Tibial nerve (tissue), 4 donors: ENCODE measurements at regions not wholly inside any gene's neighbourhood (a gene's known extent, or its start where the extent isn't known, plus 50 kb on each side); places are given as distances from the start of the nearest gene placed in this dataset.

Experiments used
- DNase-seq, 2 donors: peaks; one replicate each; pipeline ENCODE4 v3.0.0-alpha.2; 2019; ENCODE audit warnings: low spot score in 2 of 2
- H3K27ac ChIP-seq, 4 donors: fragments of 200-600 bp; sonication (generic) in 3 of 4; one replicate each; pipeline ENCODE4 v1.5.1; 2017 to 2019; ENCODE audit warnings: mild to moderate bottlenecking in 1 of 4
- H3K27me3 ChIP-seq, 2 donors: fragments of 200-600 bp; sonication (generic) in 1 of 2; one replicate each; pipeline versions ENCODE4 v1.5.1 to v1.6.0; 2017 to 2019
- H3K36me3 ChIP-seq, 3 donors: fragments of 200-600 bp; sonication (generic); one replicate each; pipeline ENCODE4 v1.5.1; 2018 to 2019
- H3K4me1 ChIP-seq, 4 donors: fragments of 200-600 bp; sonication (generic) in 3 of 4; one replicate each; pipeline ENCODE4 v1.5.1; 2017 to 2019
- H3K4me3 ChIP-seq, 4 donors: fragments of 200-600 bp; sonication (generic) in 3 of 4; one replicate each; pipeline ENCODE4 v1.5.1; 2017 to 2019; ENCODE audit warnings: mild to moderate bottlenecking in 1 of 4, moderate library complexity in 1 of 4
- H3K9me3 ChIP-seq, 4 donors: fragments of 200-600 bp; sonication (generic) in 3 of 4; one replicate each; pipeline ENCODE4 v1.5.1; 2017 to 2019
- CTCF ChIP-seq, 5 experiments: fragments of 200-600 bp in 3 of 5; fragments of 450-650 bp in 2 of 5; sonication (generic) in 3 of 5; IDR thresholded peaks; one replicate each; pipeline ENCODE4 v1.5.1; 2016 to 2019; ENCODE audit warnings: antibody characterized with exemption in 5 of 5, mild to moderate bottlenecking in 3 of 5, moderate library complexity in 2 of 5
- EP300 ChIP-seq, 2 donors: sonication (generic); formaldehyde crosslinking; IDR thresholded peaks; one replicate each; pipeline ENCODE4 v1.6.1; 2017; ENCODE audit warnings: antibody characterized with exemption in 2 of 2, mild to moderate bottlenecking in 1 of 2
- POLR2A ChIP-seq, 2 donors: fragments of 450-650 bp; IDR thresholded peaks; one replicate each; pipeline ENCODE4 v1.6.1; 2017; ENCODE audit warnings: antibody characterized with exemption in 2 of 2, mild to moderate bottlenecking in 2 of 2, moderate library complexity in 2 of 2
- WGBS, 2 donors: methylation state at CpG; one replicate each; pipeline ENCODE4 v1.1.5; 2018; 5-methylcytosine and 5-hydroxymethylcytosine counted together

- no peaks in the 10 kb centered on the region for H3K4me1 ChIP-seq
- H3K27ac ChIP-seq: no peak overlapping the region
- WGBS, 2 donors: 93 to 97% methylated on average over 1 of the region's 1 CpG
- no peaks in the 10 kb centered on the region for H3K36me3 ChIP-seq
- no peak for DNase-seq
- no peak overlapping the region for H3K4me3 ChIP-seq
- no peaks in the 10 kb centered on the region for H3K27me3 ChIP-seq
- H3K9me3 ChIP-seq: no peaks in the 10 kb centered on the region
- no peak for TF ChIP-seq POLR2A (IDR thresholded peaks at IDR 0.05)
- no peak for TF ChIP-seq CTCF (IDR thresholded peaks at IDR 0.05)
- no peak for TF ChIP-seq EP300 (IDR thresholded peaks at IDR 0.05)
Measured at GRCh38 chr7:85469446-85470010, 282.7 kb upstream of the SEMA3D start.

GRCh38 chr7:85464042-85464651 is 277.3 kb upstream of the SEMA3D start:
- no peak for DNase-seq
- 93 to 97% methylated on average over 1 of the region's 1 CpG for WGBS, 2 donors
- Histone ChIP-seq H3K27ac (no peak overlapping the region), H3K9me3 (no peaks in the 10 kb centered on the region), H3K4me3 (no peak overlapping the region), H3K4me1 (peaks cover 0 to 4% (median 0%) of the 10 kb centered on the region in 4 donors), H3K27me3 (no peaks in the 10 kb centered on the region), H3K36me3 (no peaks in the 10 kb centered on the region)
- TF ChIP-seq CTCF (IDR thresholded peaks at IDR 0.05) (peak in 2 of 5 experiments; percentile 21 to 22), POLR2A (IDR thresholded peaks at IDR 0.05) (no peak), EP300 (IDR thresholded peaks at IDR 0.05) (no peak)

DNA sequence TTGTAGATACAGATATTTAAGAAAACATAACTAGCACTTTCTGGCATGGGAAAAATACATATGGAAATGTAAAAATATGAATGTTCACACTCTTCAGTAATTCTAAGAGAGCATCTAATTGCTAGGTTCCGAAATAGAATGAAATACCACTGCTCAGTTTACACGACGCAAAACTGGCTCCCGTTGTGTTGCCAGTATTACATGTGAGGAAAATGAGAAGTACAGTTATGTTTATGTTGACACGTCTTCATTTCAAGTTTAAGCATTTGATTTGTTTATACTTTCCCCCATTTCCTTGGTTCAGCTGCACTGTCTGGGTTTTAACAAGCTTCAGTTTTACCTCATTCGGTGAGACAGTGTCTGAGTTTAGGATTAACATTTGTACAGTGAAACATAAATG is 275.8 kb upstream of the SEMA3D start:
- TF ChIP-seq CTCF (IDR thresholded peaks at IDR 0.05) (no peak), EP300 (IDR thresholded peaks at IDR 0.05) (no peak), POLR2A (IDR thresholded peaks at IDR 0.05) (no peak)
- H3K4me3 ChIP-seq: no peak overlapping the region
- no peak overlapping the region for H3K27ac ChIP-seq
- 53 to 55% methylated on average over 6 of the region's 6 CpGs for WGBS, 2 donors
- DNase-seq: no peak
- H3K9me3 ChIP-seq: no peaks in the 10 kb centered on the region
- H3K27me3 ChIP-seq: no peaks in the 10 kb centered on the region
- no peaks in the 10 kb centered on the region for H3K36me3 ChIP-seq
- peaks cover 0 to 4% (median 0%) of the 10 kb centered on the region in 4 donors for H3K4me1 ChIP-seq

DNA sequence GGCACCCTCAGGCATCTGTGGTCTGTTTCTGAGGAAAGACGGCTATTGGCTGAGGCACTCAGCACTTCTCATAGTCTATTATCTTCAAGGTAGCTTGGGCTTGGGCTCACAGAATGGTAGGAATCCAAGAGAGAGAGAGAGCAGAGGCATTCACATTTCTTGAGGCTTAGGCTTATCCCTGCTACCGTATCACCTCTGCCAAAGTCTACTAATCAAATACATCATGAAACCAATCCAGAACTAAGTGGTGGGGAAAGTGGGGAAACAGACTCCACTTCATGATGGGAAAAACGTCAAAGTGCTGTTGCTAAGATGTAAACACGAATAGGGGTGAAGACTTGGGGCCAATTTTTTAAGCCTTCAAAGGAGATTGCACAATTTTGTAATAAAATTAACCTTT is 271.1 kb upstream of the SEMA3D start:
- Histone ChIP-seq H3K9me3 (no peaks in the 10 kb centered on the region), H3K36me3 (no peaks in the 10 kb centered on the region), H3K27me3 (no peaks in the 10 kb centered on the region), H3K27ac (no peak overlapping the region), H3K4me1 (peaks cover 0 to 4% (median 0%) of the 10 kb centered on the region in 4 donors), H3K4me3 (no peak overlapping the region)
- WGBS, 2 donors: 69% methylated on average over 4 of the region's 4 CpGs
- DNase-seq: no peak
- TF ChIP-seq CTCF (IDR thresholded peaks at IDR 0.05) (no peak), EP300 (IDR thresholded peaks at IDR 0.05) (no peak), POLR2A (IDR thresholded peaks at IDR 0.05) (no peak)

GRCh38 chr7:85456254-85456653 is 269.4 kb upstream of the SEMA3D start:
- H3K36me3 ChIP-seq: no peaks in the 10 kb centered on the region
- WGBS, 2 donors: 90 to 91% methylated on average over 1 of the region's 1 CpG
- DNase-seq: no peak
- H3K4me3 ChIP-seq: no peak overlapping the region
- no peaks in the 10 kb centered on the region for H3K9me3 ChIP-seq
- no peaks in the 10 kb centered on the region for H3K4me1 ChIP-seq
- TF ChIP-seq CTCF (IDR thresholded peaks at IDR 0.05): no peak
- no peak for TF ChIP-seq EP300 (IDR thresholded peaks at IDR 0.05)
- TF ChIP-seq POLR2A (IDR thresholded peaks at IDR 0.05): no peak
- H3K27me3 ChIP-seq: no peaks in the 10 kb centered on the region
- no peak overlapping the region for H3K27ac ChIP-seq
